GM21367 (cell line): ENCODE measurements at regions not wholly inside any gene's neighbourhood (a gene's known extent, or its start where the extent isn't known, plus 50 kb on each side); places are given as distances from the start of the nearest gene placed in this dataset.

Source experiments
- ATAC-seq: cut with Tn5 transposase; IDR thresholded peaks from one replicate; pipeline ENCODE4 v1.9.1; 2021; ENCODE audit not compliant: unreplicated experiment

- no peak for ATAC-seq
Observed at GRCh38 chr1:184218458-184219075, 167.0 kb downstream of the TSEN15 start.

DNA sequence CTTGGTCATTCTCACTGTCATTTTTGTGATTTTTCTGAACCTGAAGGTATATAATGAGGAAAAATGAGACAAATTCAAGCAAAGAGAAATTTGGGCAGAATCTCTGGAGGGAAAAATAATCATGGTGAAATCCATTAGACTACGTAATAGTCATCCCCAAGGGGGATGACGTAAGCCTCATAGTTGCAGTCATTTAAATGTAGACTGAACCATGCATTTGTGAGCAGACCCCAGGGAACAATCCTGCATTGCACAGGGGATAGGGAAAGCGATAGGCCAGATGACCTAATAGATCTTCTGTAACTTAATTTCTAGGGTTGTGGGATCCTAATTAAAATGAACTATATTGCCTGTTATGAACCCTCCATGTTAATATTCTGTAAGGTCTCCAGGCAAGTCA is 167.4 kb upstream of the C1orf21 start:
- ATAC-seq: no peak

- no peak for ATAC-seq
Observed at GRCh38 chr1:184219883-184220282, 166.9 kb upstream of the C1orf21 start.

- ATAC-seq: no peak
Observed at GRCh38 chr1:184221087-184221486, 165.7 kb upstream of the C1orf21 start.

DNA sequence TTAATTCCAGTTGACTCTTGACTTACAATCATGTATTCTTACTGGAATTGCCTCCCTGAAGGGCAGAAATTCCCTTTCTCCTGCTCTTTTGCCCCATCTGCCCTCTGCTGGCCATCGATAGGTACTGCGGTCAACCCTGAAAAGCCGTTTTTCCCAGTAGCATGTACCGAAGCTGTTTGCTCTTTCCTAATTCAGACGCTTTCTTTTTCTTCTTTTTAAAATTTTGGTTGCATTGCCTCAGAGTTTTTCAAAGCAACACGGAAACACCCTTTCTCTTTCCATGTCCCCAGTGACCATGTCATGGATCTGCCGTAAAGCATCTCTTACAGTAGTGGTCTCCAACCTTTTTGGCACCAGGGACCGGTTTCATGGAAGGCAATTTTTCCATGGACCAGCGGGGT is 164.2 kb upstream of the C1orf21 start:
- ATAC-seq: no peak

DNA sequence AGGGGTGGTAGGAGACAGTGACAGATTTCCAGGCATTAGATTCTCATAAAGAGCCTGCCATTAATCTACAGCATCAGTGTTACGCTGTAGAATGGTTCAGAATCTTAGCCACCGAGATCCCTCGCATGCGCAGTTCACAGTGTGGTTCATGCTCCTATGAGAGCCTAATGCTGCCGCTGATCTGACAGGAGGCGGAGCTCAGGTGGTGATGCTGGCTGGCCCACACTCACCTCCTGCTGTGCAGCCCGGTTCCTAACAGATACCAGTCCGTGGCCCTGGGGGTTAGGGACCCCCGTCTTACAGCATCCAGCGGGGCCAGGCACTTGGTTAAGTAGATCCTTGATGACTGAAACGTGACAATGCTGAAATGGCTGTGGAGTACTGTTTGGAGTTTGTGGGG is 163.6 kb upstream of the C1orf21 start:
- no peak for ATAC-seq

DNA sequence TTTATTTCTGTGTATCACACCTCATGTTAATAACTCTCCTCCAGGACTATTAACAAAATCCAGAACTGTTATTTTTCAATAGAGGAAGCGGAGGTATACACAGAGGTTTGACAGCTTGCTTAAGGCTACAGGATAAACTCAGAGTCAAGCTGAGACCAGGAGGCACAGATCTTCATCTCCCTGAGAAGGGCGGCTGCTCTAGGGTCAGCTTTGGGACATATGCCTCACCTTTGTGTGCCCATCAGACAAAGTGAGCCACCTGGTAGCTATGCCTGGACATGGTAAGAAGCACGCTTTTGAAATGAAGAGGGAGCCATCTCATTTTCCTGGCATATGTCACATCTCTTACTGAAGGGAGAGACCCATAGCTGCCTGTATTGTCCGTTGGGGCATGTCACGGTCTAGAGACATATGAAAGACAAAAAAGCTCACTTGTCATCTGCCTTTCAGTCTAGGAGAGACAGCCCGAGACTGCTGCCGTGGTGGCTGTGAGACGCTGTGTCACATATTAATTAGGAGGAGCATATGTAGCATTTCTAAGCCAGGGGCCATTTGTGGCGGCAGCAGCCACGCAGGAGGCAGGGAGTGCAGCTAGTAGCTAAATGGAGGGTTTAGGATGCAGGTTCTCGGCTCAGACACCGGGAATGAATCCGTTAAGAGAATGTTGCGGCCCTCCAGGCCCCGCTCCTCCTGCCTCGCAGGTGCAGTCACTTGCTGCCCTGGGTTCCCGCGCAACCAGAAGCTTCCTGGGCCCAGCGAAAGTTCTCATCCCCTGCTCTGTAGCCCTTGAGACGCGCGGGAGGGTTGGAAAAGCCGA is 161.3 kb upstream of the C1orf21 start:
- ATAC-seq: no peak

GRCh38 chr1:184226100-184226487 is 160.7 kb upstream of the C1orf21 start:
- no peak for ATAC-seq

GRCh38 chr1:184228558-184228957 is 158.3 kb upstream of the C1orf21 start:
- no peak for ATAC-seq

DNA sequence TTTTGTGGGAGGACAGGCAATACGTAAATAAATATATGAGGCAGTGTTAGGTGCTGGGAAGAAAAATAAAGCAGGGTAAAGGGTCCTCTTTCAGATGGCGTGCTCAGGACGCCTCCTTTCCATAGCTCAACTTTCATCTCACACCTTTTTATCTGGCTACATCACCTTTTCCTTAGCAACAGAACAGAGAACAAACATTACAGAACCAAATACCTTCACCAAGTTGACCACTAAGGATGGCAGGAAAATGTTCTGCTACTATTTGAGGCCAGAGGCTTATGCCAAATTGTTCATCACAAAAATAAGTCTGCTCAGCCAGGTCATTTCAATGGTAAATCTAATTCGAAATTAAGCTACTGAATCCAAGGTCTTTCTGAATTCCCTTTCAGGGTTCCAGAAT is 149.2 kb upstream of the C1orf21 start:
- ATAC-seq: no peak

GRCh38 chr1:184241446-184241845 is 145.4 kb upstream of the C1orf21 start:
- no peak for ATAC-seq

DNA sequence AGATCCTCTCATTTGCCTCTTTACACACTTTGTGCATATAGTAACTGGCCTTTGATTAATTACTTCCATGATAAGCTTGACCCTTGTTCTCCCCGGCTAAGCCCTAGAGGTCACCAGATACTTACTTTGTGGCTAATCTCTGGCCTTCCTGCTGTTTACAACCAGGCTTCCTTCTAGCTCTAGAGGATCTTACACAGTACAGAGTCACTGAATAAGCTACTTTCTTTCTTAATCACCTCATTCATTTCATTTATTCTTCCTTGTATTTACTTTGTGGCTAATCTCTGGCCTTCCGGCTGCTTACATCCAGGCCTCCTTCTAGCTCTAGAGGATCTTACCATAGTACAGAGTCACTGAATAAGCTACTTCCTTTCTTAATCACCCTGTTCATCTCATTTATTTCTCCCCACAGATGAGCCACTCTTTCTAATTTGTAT is 144.3 kb upstream of the C1orf21 start:
- no peak for ATAC-seq

GRCh38 chr1:184244962-184245361 is 141.9 kb upstream of the C1orf21 start:
- no peak for ATAC-seq

DNA sequence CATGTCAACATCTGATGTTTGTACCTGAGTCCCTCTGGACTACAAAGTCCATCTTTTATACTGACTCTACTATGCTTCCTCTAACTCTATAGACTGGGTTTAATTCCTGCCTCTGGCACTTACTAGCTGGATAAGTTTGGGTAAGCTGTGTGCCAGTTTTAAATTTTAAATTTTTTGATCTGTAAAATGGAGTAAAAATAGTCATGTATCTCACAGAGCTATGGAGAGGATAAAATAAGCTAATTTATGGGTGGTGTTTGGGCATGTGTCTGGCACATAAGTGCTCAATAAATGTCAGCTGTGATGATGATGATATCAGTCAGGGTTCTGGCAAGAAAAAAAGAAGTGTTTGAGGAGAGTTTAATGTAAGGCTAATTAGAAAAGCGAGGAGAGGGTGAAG is 139.2 kb upstream of the C1orf21 start:
- no peak for ATAC-seq

DNA sequence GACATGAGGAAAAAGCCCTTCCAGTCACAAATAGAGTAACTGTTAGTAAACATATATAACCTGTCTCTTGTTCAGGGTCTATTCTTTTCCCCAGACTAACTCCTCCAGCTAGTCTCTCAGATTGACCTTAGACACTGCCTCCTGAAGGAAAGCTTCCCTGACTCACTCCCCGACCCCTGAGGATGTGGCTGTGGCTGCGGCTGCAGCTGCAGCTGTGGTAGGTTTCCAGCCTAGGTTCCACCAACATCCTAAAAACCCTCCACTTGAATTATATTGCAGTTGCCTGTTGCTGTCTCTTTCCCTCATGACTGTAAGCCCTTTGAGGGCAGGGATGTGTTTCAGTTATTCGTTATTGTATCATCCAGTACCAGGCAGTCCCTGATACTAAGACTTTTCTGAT is 132.9 kb upstream of the C1orf21 start:
- ATAC-seq: no peak

DNA sequence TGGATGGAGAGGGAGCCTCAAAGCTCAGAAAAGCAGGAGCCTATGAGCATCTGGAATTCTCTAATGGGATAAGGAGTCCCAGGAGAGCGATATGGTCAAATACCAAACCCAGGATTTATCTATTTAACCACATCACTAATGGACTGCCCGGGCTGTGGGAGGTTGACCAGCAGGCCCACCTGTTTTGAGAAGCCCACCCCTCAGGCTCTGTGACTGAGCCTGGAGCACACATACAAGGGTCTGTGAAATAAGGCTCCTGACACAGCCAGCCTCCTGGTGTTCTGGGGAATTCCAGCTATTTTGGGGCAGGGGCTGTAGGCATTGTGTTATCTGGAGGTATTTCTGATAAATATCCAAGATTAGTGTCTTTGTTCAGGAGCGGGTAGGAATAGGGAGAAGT is 132.0 kb upstream of the C1orf21 start:
- ATAC-seq: no peak

DNA sequence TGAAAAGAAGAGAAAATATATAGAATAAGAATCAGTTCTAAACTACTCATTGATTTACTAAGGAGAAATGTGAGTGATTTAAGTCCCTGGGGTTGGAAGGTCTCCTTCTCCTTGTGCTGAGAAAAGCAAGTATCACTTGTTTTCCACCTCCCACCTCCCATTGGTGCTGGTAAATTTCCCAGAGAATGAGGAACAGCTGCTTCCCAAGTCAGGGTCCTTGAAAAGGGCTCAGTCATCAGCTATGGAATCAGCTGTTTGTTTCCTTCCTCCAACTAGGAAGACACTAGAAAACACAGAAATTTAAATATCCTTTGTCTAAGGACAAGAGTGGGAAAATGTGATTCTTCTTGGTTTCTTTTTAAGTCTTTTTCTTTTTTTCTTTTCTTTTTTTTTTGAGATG is 131.3 kb upstream of the C1orf21 start:
- no peak for ATAC-seq

- ATAC-seq: no peak
Observed at GRCh38 chr1:184257873-184258272, 129.0 kb upstream of the C1orf21 start.

- ATAC-seq: no peak
Observed at GRCh38 chr1:184258525-184258924, 128.3 kb upstream of the C1orf21 start.

GRCh38 chr1:184260382-184260781 is 126.4 kb upstream of the C1orf21 start:
- ATAC-seq: no peak

DNA sequence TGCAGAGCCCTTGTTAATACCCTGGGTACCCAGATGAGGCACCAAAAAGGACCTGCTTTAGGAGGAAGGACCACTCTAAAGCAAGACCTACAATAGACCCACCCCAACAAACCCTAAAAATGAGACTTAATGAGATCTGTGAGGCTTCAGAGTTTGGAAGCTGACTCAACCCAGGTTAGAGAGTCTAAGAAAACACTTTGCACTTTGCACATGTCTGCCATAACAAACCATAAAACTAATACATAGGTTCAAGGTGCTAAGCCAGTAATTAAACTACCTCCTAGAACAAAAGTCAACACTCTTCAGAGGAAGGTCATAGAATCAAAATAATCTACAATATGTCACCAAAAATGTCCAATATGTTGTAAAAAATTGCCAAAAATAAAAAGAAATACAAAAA is 124.7 kb upstream of the C1orf21 start:
- ATAC-seq: no peak

- ATAC-seq: no peak
Observed at GRCh38 chr1:184267747-184268146, 119.1 kb upstream of the C1orf21 start.

GRCh38 chr1:184270556-184270955 is 116.3 kb upstream of the C1orf21 start:
- no peak for ATAC-seq
